ENCODE measurements at regions not wholly inside any gene's neighbourhood (a gene's known extent, or its start where the extent isn't known, plus 50 kb on each side); places are given as distances from the start of the nearest gene placed in this dataset.

DNA sequence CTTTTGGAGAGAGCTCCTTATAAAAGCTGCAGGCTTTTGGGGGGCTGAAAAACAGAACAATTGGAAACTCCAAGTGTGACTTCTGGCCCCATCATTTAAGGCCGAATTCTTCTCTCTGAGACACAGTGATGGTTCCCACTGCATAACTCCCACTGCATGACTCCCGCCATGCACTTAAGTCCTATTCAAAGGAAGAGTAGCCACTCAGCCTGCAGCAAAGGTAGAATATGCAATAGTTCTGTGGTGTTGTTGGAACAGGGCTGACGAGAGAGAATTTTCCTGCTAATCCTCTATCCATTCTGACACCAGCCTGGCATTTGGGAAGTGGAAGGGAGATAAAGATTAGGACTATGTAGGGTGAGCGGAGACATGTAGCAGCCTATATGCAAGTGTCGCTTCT, 185.6 kb upstream of the ZNF462 start:
- no peaks in the 10 kb centered on the region for H3K4me1 ChIP-seq
- H3K36me3 ChIP-seq = no peaks in the 10 kb centered on the region
- H3K27me3 ChIP-seq = no peaks in the 10 kb centered on the region
- H3K9ac ChIP-seq = no peak overlapping the region
- H3K27ac ChIP-seq = no peak overlapping the region
- TF ChIP-seq Cebpa-rat (IDR thresholded peaks at IDR 0.05) = no peak
- no peak overlapping the region for H3K4me2 ChIP-seq
- H4K20me1 ChIP-seq = no peaks in the 10 kb centered on the region
- H3K4me3 ChIP-seq = no peak overlapping the region
- no peaks in the 10 kb centered on the region for H3K9me3 ChIP-seq (replicated peaks in 1 of 11)

DNA sequence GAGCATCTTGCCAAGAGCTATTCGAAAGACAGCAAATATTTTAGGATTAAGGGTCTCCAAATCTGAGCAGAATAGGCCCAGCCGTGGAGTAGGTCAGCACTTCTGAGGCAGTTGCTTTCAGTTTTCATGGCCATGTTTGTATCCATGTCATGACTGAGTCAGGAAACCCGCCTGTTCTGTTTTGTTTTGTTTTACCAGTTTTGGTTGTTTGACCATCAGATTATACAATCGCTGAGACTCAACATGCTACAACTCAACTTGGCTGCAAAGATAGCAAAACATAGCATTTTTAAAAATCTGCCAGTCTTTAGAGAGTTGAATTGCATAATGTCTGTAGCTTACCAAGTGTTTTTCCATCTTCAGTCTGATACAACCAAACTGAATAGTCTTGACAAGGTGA, 185.1 kb upstream of the ZNF462 start:
- no peak overlapping the region for H3K27ac ChIP-seq
- no peaks in the 10 kb centered on the region for H4K20me1 ChIP-seq
- H3K4me1 ChIP-seq = no peaks in the 10 kb centered on the region
- no peak overlapping the region for H3K4me2 ChIP-seq
- H3K9me3 ChIP-seq (replicated peaks in 1 of 11) = no peaks in the 10 kb centered on the region
- H3K36me3 ChIP-seq = no peaks in the 10 kb centered on the region
- H3K27me3 ChIP-seq = no peaks in the 10 kb centered on the region
- no peak overlapping the region for H3K4me3 ChIP-seq
- no peak overlapping the region for H3K9ac ChIP-seq
- no peak for TF ChIP-seq Cebpa-rat (IDR thresholded peaks at IDR 0.05)

DNA sequence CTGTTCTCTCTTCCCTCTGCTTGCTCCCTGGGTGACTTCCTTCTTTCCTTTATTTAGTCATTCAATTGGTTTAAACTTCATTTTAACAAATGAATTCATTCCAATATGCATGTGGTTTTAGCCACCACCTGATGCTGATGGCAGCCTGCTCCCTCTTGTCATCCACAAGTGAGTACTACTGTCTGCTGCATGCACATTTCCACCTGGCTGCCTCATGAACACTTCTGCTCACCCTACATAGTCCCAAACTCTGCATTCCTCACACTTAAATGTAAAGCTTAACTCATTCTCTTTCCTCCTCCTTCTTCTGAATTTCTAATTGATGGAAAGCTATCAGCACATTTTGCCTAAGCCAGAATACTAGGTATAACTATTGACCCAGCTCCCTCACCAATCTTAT, 184.7 kb upstream of the ZNF462 start:
- Histone ChIP-seq H3K27me3 (no peaks in the 10 kb centered on the region), H3K4me2 (no peak overlapping the region), H3K4me1 (no peaks in the 10 kb centered on the region), H3K4me3 (no peak overlapping the region), H3K9ac (no peak overlapping the region), H4K20me1 (no peaks in the 10 kb centered on the region), H3K27ac (no peak overlapping the region), H3K9me3 (replicated peaks in 1 of 11) (no peaks in the 10 kb centered on the region), H3K36me3 (no peaks in the 10 kb centered on the region)
- no peak for TF ChIP-seq Cebpa-rat (IDR thresholded peaks at IDR 0.05)

DNA sequence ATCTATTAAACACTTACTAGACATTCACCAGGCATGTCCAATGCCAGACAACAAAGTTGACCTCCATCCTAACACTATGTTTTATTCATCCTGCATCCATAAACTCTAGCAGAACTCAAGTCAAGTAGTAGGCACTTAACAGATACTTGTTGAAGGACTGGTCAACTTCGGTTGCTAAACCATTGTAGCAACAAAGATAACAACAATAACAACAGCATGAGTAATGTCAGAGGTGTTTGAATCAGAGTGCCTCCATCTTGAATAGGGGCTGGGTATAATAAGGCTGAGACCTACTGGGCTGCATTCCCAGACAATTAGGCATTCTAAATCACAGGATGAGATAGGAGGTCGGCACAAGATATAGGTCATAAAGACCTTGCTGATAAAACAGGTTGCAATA, 180.5 kb upstream of the ZNF462 start:
- Histone ChIP-seq H3K4me1 (no peaks in the 10 kb centered on the region), H3K27me3 (no peaks in the 10 kb centered on the region), H3K4me2 (no peak overlapping the region), H3K4me3 (no peak overlapping the region), H3K9me3 (replicated peaks in 1 of 11) (no peaks in the 10 kb centered on the region), H3K27ac (no peak overlapping the region), H3K9ac (no peak overlapping the region), H3K36me3 (no peaks in the 10 kb centered on the region), H4K20me1 (no peaks in the 10 kb centered on the region)
- TF ChIP-seq Cebpa-rat (IDR thresholded peaks at IDR 0.05) = no peak

DNA sequence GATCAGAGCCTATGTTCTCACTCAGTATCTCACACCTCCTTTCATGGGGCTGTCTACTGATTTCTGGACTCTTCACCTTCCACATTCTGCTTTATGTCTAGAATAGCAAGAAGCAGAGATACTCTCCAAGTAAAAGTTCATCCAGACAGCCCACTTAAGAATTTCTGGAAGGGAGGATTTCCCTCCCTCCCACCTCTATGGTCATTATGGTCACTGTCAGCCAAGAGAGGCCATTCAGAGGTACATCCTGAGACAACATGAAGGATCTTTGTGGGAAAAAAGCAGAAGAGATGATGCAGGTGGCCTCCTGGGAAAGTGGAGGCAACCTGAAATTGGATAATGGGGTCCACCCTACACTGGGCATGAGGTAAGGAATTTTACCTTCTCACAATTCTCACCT, 179.5 kb upstream of the ZNF462 start:
- Histone ChIP-seq H3K9ac (no peak overlapping the region), H3K4me2 (no peak overlapping the region), H3K4me1 (no peaks in the 10 kb centered on the region), H3K9me3 (replicated peaks in 1 of 11) (no peaks in the 10 kb centered on the region), H3K4me3 (no peak overlapping the region), H3K27ac (no peak overlapping the region), H3K36me3 (no peaks in the 10 kb centered on the region), H4K20me1 (no peaks in the 10 kb centered on the region), H3K27me3 (no peaks in the 10 kb centered on the region)
- no peak for TF ChIP-seq Cebpa-rat (IDR thresholded peaks at IDR 0.05)

DNA sequence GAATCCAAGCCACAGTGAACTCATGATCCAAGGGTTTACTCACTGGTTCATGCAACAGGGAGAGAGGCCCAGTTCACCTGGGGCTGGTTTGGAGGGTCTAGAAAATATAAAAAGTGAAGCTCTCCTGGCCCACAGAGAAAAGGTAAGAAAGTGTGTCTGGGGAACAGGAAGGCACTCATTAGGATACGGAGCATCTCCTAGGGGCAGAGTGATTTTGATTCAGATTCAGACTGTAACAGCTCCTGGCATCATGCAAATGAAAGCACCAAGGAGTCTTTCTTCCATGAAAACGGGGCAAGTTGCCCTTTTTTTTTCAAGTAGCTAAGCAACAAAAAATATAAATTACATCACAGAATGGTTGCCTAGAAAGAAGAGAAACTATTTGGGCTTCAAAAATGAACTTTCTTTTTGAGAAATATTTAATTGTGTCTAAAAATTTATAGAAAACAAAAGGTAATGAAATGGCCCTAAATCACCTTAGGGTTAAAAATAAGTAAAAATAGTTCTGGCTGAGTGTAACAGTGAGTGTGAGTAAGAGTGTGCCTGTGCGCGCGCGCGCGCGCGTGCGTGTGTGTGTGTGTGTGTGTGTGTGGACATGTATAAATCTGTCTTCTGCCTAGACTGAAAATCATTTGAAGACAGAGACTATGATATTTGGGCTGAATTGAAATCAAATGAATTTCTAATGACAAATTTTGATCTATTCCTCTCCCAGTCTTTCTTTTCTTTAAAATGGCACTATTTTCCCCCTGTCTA, 177.8 kb upstream of the ZNF462 start:
- no peaks in the 10 kb centered on the region for H3K27me3 ChIP-seq
- H3K27ac ChIP-seq = no peak overlapping the region
- H4K20me1 ChIP-seq = no peaks in the 10 kb centered on the region
- H3K4me1 ChIP-seq = no peaks in the 10 kb centered on the region
- no peak for TF ChIP-seq Cebpa-rat (IDR thresholded peaks at IDR 0.05)
- H3K9me3 ChIP-seq (replicated peaks in 1 of 11) = no peaks in the 10 kb centered on the region
- H3K4me3 ChIP-seq = no peak overlapping the region
- no peak overlapping the region for H3K4me2 ChIP-seq
- no peaks in the 10 kb centered on the region for H3K36me3 ChIP-seq
- no peak overlapping the region for H3K9ac ChIP-seq

DNA sequence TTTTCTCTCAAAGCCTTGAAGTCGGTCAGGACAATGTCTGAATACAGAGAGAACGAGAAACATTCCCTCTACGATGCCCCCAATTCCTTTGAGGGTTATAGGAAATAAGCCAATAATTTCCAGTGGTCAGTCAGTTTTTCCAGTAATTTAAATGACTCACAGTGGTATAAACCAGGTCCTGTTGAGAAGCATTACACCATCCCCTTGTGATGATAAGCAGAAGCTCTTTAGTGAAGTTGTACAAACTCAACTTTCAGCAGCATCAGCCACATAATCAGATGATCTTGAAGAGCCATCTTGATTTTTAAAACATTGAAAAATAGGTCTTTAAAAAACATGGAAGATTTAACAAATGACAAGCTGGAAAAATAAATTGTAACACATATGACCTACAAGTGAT, 173.9 kb upstream of the ZNF462 start:
- H3K4me2 ChIP-seq = no peak overlapping the region
- H4K20me1 ChIP-seq = no peaks in the 10 kb centered on the region
- no peak overlapping the region for H3K27ac ChIP-seq
- H3K27me3 ChIP-seq = no peaks in the 10 kb centered on the region
- no peak overlapping the region for H3K9ac ChIP-seq
- no peaks in the 10 kb centered on the region for H3K36me3 ChIP-seq
- no peaks in the 10 kb centered on the region for H3K4me1 ChIP-seq
- no peak for TF ChIP-seq Cebpa-rat (IDR thresholded peaks at IDR 0.05)
- H3K4me3 ChIP-seq = no peak overlapping the region
- H3K9me3 ChIP-seq (replicated peaks in 1 of 11) = no peaks in the 10 kb centered on the region

DNA sequence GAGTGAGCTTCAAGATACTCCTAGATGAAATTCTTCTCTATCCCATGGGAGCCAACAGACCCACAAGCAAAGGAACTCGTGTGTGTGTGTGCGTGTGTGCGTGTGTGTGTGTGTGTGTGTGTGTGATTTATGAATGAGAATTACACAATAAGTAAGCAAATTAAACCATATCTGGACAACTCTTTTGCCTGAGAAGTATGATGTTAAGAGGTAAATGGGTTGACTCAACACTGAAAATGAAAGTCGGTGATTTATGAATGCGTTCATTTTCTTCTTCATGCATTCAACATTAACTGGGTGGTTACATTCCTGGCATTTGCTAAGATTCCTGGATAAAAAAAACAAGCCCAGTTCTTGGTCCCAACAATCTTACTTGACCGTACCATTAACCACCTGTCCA, 171.3 kb upstream of the ZNF462 start:
- Histone ChIP-seq H3K4me1 (no peaks in the 10 kb centered on the region), H3K36me3 (no peaks in the 10 kb centered on the region), H3K27ac (no peak overlapping the region), H3K9ac (no peak overlapping the region), H3K4me3 (no peak overlapping the region), H3K27me3 (no peaks in the 10 kb centered on the region), H4K20me1 (no peaks in the 10 kb centered on the region), H3K4me2 (no peak overlapping the region), H3K9me3 (replicated peaks in 1 of 11) (no peaks in the 10 kb centered on the region)
- TF ChIP-seq Cebpa-rat (IDR thresholded peaks at IDR 0.05) = no peak

DNA sequence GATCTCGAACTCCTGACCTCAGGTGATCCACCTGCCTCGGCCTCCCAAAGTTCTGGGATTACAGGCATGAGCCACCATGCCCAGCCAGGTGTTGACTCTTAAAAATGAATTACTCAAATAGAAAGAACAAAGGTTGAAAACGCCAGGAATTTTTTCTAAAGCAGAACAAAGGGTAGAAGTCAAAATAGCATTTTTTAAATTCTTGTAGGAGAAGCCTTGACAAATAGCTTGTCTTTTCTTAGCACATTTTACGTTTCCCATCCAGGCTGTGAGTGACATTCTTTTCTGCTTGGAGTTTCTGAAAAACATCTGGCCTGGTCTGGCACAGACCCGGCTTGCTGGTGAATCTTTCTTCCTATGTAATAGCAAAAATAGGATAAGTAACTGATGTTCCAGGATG, 169.4 kb upstream of the ZNF462 start:
- H4K20me1 ChIP-seq = no peaks in the 10 kb centered on the region
- H3K4me1 ChIP-seq = peaks cover 0 to 13% (median 0%) of the 10 kb centered on the region in 10 experiments; a peak in 5 of 20 replicates
- no peaks in the 10 kb centered on the region for H3K9me3 ChIP-seq (replicated peaks in 1 of 11)
- H3K4me3 ChIP-seq = no peak overlapping the region
- H3K27ac ChIP-seq = no peak overlapping the region
- H3K27me3 ChIP-seq = no peaks in the 10 kb centered on the region
- TF ChIP-seq Cebpa-rat (IDR thresholded peaks at IDR 0.05) = no peak
- no peaks in the 10 kb centered on the region for H3K36me3 ChIP-seq
- H3K9ac ChIP-seq = no peak overlapping the region
- no peak overlapping the region for H3K4me2 ChIP-seq

DNA sequence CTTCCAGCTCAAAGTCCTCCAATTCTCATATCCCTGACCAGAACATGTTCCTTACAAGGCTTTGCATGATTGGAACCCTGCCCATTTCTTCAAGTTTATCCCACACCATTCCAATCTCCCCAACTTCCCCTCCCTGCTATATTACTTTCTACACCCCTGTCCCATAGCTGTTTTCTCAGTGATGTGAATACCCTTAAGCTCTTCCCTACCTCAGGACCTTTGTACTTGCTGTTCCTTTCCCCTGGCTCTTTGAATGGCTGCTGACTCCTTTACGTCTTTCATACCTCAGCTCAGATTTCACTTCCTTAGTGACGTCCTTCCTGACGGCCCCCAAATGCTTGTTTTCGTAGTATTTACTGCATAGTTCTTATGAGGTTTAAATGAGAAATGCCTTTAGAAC, 166.2 kb upstream of the ZNF462 start:
- Histone ChIP-seq H3K4me1 (peaks cover 0 to 13% (median 0%) of the 10 kb centered on the region in 10 experiments; a peak in 5 of 20 replicates), H3K36me3 (no peaks in the 10 kb centered on the region), H3K4me3 (no peak overlapping the region), H3K9ac (no peak overlapping the region), H3K27ac (no peak overlapping the region), H3K9me3 (replicated peaks in 1 of 11) (no peaks in the 10 kb centered on the region), H3K27me3 (no peaks in the 10 kb centered on the region), H3K4me2 (peak overlapping the region in 4 of 11 experiments; percentile 0 to 19 (median 12); a peak in 2 of 22 replicates), H4K20me1 (no peaks in the 10 kb centered on the region)
- TF ChIP-seq Cebpa-rat (IDR thresholded peaks at IDR 0.05) = no peak

Data from BLaER1 treated with 17β-estradiol and CSF1 and Interleukin-3, amounts not matched to agents 10 nM and 100 nM (cell line).